Stimulated activated CD4-positive, alpha-beta T cell treated with anti-CD3 and anti-CD28 coated beads, Interleukin-12 subunit alpha, Interleukin-12 subunit beta, amount 100 ng/mL, for 48 hours (primary cell): ENCODE measurements at regions not wholly inside any gene's neighbourhood (a gene's known extent, or its start where the extent isn't known, plus 50 kb on each side); places are given as distances from the start of the nearest gene placed in this dataset.

Experiments used
- DNase-seq, 3 donors: peaks; one replicate each; pipeline ENCODE4 v3.0.0-alpha.2; 2020; ENCODE audit warnings: low read depth in 2 of 3, low spot score in 1 of 3

- DNase-seq, result no peak
Measured at GRCh38 chr4:123788577-123788976, 392.0 kb downstream of the SPRY1 start.

GRCh38 chr4:123790681-123791080 lies 394.1 kb downstream of the SPRY1 start:
- no peak for DNase-seq

GRCh38 chr4:123802082-123802645 lies 405.6 kb downstream of the SPRY1 start:
- no peak for DNase-seq

GRCh38 chr4:123802933-123803332 lies 406.3 kb downstream of the SPRY1 start:
- DNase-seq, result no peak

- no peak for DNase-seq
Measured at GRCh38 chr4:123804196-123804721, 407.7 kb downstream of the SPRY1 start.

- no peak for DNase-seq
Measured at GRCh38 chr4:123806056-123806455, 409.5 kb downstream of the SPRY1 start.

- no peak for DNase-seq
Measured at GRCh38 chr4:123807187-123807586, 410.6 kb downstream of the SPRY1 start.

- no peak for DNase-seq
Measured at GRCh38 chr4:123807866-123808265, 411.3 kb downstream of the SPRY1 start.

GRCh38 chr4:123809864-123810263 lies 413.3 kb downstream of the SPRY1 start:
- DNase-seq, result no peak

GRCh38 chr4:123812066-123812390 lies 415.4 kb downstream of the SPRY1 start:
- DNase-seq, result no peak

GRCh38 chr4:123813901-123814300 lies 417.3 kb downstream of the SPRY1 start:
- DNase-seq, result no peak

- DNase-seq, result no peak
Measured at GRCh38 chr4:123816462-123816861, 419.9 kb downstream of the SPRY1 start.

- no peak for DNase-seq
Measured at GRCh38 chr4:123817025-123817688, 420.6 kb downstream of the SPRY1 start.

- no peak for DNase-seq
Measured at GRCh38 chr4:123819362-123820035, 422.9 kb downstream of the SPRY1 start.

- no peak for DNase-seq
Measured at GRCh38 chr4:123821861-123822260, 425.3 kb downstream of the SPRY1 start.

- DNase-seq, result no peak
Measured at GRCh38 chr4:123822353-123822752, 425.8 kb downstream of the SPRY1 start.

GRCh38 chr4:123823244-123823643 lies 426.6 kb downstream of the SPRY1 start:
- DNase-seq, result no peak

GRCh38 chr4:123824524-123824923 lies 427.9 kb downstream of the SPRY1 start:
- DNase-seq, result no peak

- DNase-seq, result no peak
Measured at GRCh38 chr4:123825596-123826291, 429.1 kb downstream of the SPRY1 start.

GRCh38 chr4:123826896-123827295 lies 430.3 kb downstream of the SPRY1 start:
- DNase-seq, result no peak

- DNase-seq, result no peak
Measured at GRCh38 chr4:123827511-123827910, 430.9 kb downstream of the SPRY1 start.

GRCh38 chr4:123830930-123831329 lies 434.3 kb downstream of the SPRY1 start:
- DNase-seq, result no peak
